H1 (cell line): ENCODE measurements at regions not wholly inside any gene's neighbourhood (a gene's known extent, or its start where the extent isn't known, plus 50 kb on each side); places are given as distances from the start of the nearest gene placed in this dataset.

Experiments used
- CTCF ChIA-PET: fragments of 300-600 bp; sonication (Branson Sonifier 250); formaldehyde crosslinking; loops from one replicate; lab custom pipeline; 2021; ENCODE audit not compliant: partially characterized antibody; lab: Charles Lee
- POLR2A ChIA-PET: fragments of 300-600 bp; sonication (Branson Sonifier 250); formaldehyde crosslinking; loops from one replicate; lab custom pipeline; 2021; ENCODE audit warnings: inconsistent platforms; ENCODE audit not compliant: partially characterized antibody; lab: Charles Lee
- DNase-seq, 2 experiments: peaks; one replicate each; pipeline versions ENCODE4 v3.0.0 to v3.0.0-alpha.2; 2010 to 2022; ENCODE audit warnings: low spot score in 2 of 2, low read depth in 1 of 2, mixed read lengths in 1 of 2
- FAIRE-seq: peaks from 2 replicates; lab custom pipeline; 2011; peaks lifted over from hg19 to GRCh38; lab: Jason Lieb, UNC
- H2AFZ ChIP-seq: 2 replicates; pipeline ENCODE4 v1.8.1; 2012; ENCODE audit warnings: low read length, inconsistent platforms
- H2AK5ac ChIP-seq: 2 replicates; pipeline ENCODE4 v1.6.1; 2013; ENCODE audit warnings: low read depth, low read length
- H2BK120ac ChIP-seq: replicated peaks from 2 replicates; pipeline ENCODE3; 2013; ENCODE audit warnings: low read depth, low read length, inconsistent platforms
- H2BK12ac ChIP-seq: 2 replicates; pipeline ENCODE4 v1.6.1; 2013; ENCODE audit warnings: low read depth, low read length
- H2BK15ac ChIP-seq: 2 replicates; pipeline ENCODE4 v1.6.1; 2013; ENCODE audit warnings: low read length
- H2BK20ac ChIP-seq: 2 replicates; pipeline ENCODE4 v1.6.1; 2013; ENCODE audit warnings: low read length
- H2BK5ac ChIP-seq: 2 replicates; pipeline ENCODE4 v1.6.1; 2013; ENCODE audit warnings: low read depth, low read length
- H3K14ac ChIP-seq: 2 replicates; pipeline ENCODE4 v1.6.1; 2013; ENCODE audit warnings: inconsistent platforms; ENCODE audit not compliant: insufficient read length
- H3K18ac ChIP-seq: 2 replicates; pipeline ENCODE4 v1.6.1; 2013; ENCODE audit warnings: low read length; ENCODE audit errors: extremely low read depth
- H3K23ac ChIP-seq: 2 replicates; pipeline ENCODE4 v1.6.1; 2013; ENCODE audit warnings: inconsistent platforms; ENCODE audit not compliant: insufficient read length
- H3K23me2 ChIP-seq: 2 replicates; pipeline ENCODE4 v1.6.1; 2013; ENCODE audit warnings: low read depth, low read length
- H3K27ac ChIP-seq: 2 replicates; pipeline ENCODE4 v1.6.1; 2011; ENCODE audit warnings: low read depth, low read length, inconsistent platforms
- H3K27me3 ChIP-seq, 4 experiments: replicated peaks in 1 of 4; 1 replicate in 1 of 4; 2 replicates in 3 of 4; pipeline versions ENCODE4 v1.6.1 to v1.8.1; 2011 to 2013; ENCODE audit warnings: low read length in 3 of 4, mild to moderate bottlenecking in 3 of 4, inconsistent platforms in 2 of 4, mixed read lengths in 2 of 4, moderate library complexity in 1 of 4; ENCODE audit not compliant: control insufficient read depth in 3 of 4, insufficient read depth in 3 of 4; ENCODE audit errors: extremely low read depth in 1 of 4
- H3K36me3 ChIP-seq, 4 experiments: 2 replicates each; pipeline versions ENCODE4 v1.6.1 to v1.8.1; 2011 to 2013; ENCODE audit warnings: mild to moderate bottlenecking in 4 of 4, low read length in 3 of 4, moderate library complexity in 2 of 4, control low read depth in 1 of 4, inconsistent platforms in 1 of 4; ENCODE audit not compliant: insufficient read depth in 4 of 4, control insufficient read depth in 2 of 4
- H3K4ac ChIP-seq: replicated peaks from 2 replicates; pipeline ENCODE3; 2013; ENCODE audit warnings: low read length, low read depth, mixed read lengths, inconsistent platforms; ENCODE audit not compliant: insufficient read length
- H3K4me1 ChIP-seq, 4 experiments: replicated peaks in 1 of 4; 1 replicate in 1 of 4; 2 replicates in 3 of 4; pipeline versions ENCODE4 v1.6.1 to v1.8.1; 2011 to 2013; ENCODE audit warnings: low read length in 3 of 4, inconsistent platforms in 2 of 4, mixed read lengths in 1 of 4; ENCODE audit not compliant: insufficient read depth in 4 of 4, control insufficient read depth in 3 of 4
- H3K4me2 ChIP-seq, 2 experiments: 2 replicates each; pipeline versions ENCODE4 v1.6.1 to v1.8.1; 2011 to 2013; ENCODE audit warnings: low read depth in 2 of 2, low read length in 2 of 2, control low read depth in 1 of 2, inconsistent platforms in 1 of 2, mild to moderate bottlenecking in 1 of 2; ENCODE audit not compliant: insufficient read depth in 1 of 2
- H3K4me3 ChIP-seq, 4 experiments: fragments of 200-600, 300-600 bp in 1 of 4; sonication (generic), shearing (Covaris generic), sonication (Bioruptor Twin) in 1 of 4; 2 replicates each; pipeline versions ENCODE4 v1.5.1 to v1.8.1; 2011 to 2016; ENCODE audit warnings: low read length in 4 of 4, low read depth in 3 of 4, control low read depth in 2 of 4, inconsistent platforms in 2 of 4, mild to moderate bottlenecking in 2 of 4, mixed read lengths in 1 of 4, moderate library complexity in 1 of 4; ENCODE audit not compliant: insufficient read depth in 2 of 4; ENCODE audit errors: extremely low read depth in 1 of 4
- H3K56ac ChIP-seq: replicated peaks from 2 replicates; pipeline ENCODE3; 2013; ENCODE audit warnings: low read depth, mild to moderate bottlenecking, mixed read lengths, low read length, inconsistent platforms; ENCODE audit not compliant: insufficient read length
- H3K79me1 ChIP-seq: 2 replicates; pipeline ENCODE4 v1.6.1; 2013; ENCODE audit warnings: low read depth, low read length, control low read depth
- H3K79me2 ChIP-seq, 2 experiments: 2 replicates each; pipeline versions ENCODE4 v1.6.1 to v1.8.1; 2012 to 2013; ENCODE audit warnings: low read length in 2 of 2, mild to moderate bottlenecking in 2 of 2, inconsistent platforms in 1 of 2; ENCODE audit not compliant: insufficient read depth in 2 of 2, control insufficient read depth in 1 of 2
- H3K9ac ChIP-seq, 4 experiments: replicated peaks in 1 of 4; 1 replicate in 1 of 4; 2 replicates in 3 of 4; pipeline versions ENCODE4 v1.6.1 to v1.8.1; 2011 to 2013; ENCODE audit warnings: low read depth in 3 of 4, low read length in 3 of 4, control low read depth in 2 of 4, mild to moderate bottlenecking in 2 of 4, moderate library complexity in 2 of 4, inconsistent platforms in 1 of 4; ENCODE audit errors: extremely low read depth in 1 of 4
- H3K9me3 ChIP-seq, 2 experiments: 2 replicates each; pipeline versions ENCODE4 v1.6.1 to v1.8.1; 2012 to 2013; ENCODE audit warnings: mild to moderate bottlenecking in 2 of 2, moderate library complexity in 2 of 2, control low read depth in 1 of 2, inconsistent platforms in 1 of 2, low read depth in 1 of 2, low read length in 1 of 2, mixed read lengths in 1 of 2; ENCODE audit not compliant: insufficient read depth in 2 of 2
- H4K20me1 ChIP-seq, 2 experiments: replicated peaks in 1 of 2; 2 replicates each; pipeline versions ENCODE3 to v1.8.1; 2011 to 2013; ENCODE audit warnings: inconsistent platforms in 2 of 2, low read length in 2 of 2, mild to moderate bottlenecking in 1 of 2; ENCODE audit not compliant: insufficient read depth in 2 of 2, control insufficient read depth in 1 of 2
- H4K5ac ChIP-seq: 2 replicates; pipeline ENCODE4 v1.6.1; 2013; ENCODE audit warnings: low read length, low read depth, mixed read lengths, inconsistent platforms; ENCODE audit not compliant: insufficient read length
- H4K8ac ChIP-seq: 2 replicates; pipeline ENCODE4 v1.8.0; 2013; ENCODE audit warnings: mild to moderate bottlenecking, moderate library complexity, low read length, inconsistent platforms; ENCODE audit not compliant: insufficient read depth; ENCODE audit errors: extremely low read depth
- H4K91ac ChIP-seq: replicated peaks from 2 replicates; pipeline ENCODE3; 2013; ENCODE audit warnings: low read length, mixed read lengths, inconsistent platforms; ENCODE audit not compliant: insufficient read length
- BACH1 ChIP-seq: IDR thresholded peaks from 2 replicates; pipeline ENCODE4 v1.6.1; 2012; ENCODE audit warnings: low read length, improper control_type of control experiment
- BCL11A ChIP-seq, 2 experiments: IDR thresholded peaks; one replicate each; pipeline ENCODE4 v1.6.1; 2011; ENCODE audit warnings: low read depth in 2 of 2, low read length in 2 of 2, mild to moderate bottlenecking in 2 of 2
- CTBP2 ChIP-seq: IDR thresholded peaks from 2 replicates; pipeline ENCODE4 v1.7.0; 2011; ENCODE audit warnings: borderline replicate concordance, mild to moderate bottlenecking, moderate library complexity, mixed read lengths, low read length; ENCODE audit not compliant: insufficient read depth, insufficient read length
- FOSL1 ChIP-seq: IDR thresholded peaks from 2 replicates; pipeline ENCODE4 v1.6.1; 2011; ENCODE audit warnings: mild to moderate bottlenecking, low read depth, low read length, moderate library complexity; ENCODE audit not compliant: insufficient read depth
- GTF2F1 ChIP-seq: IDR thresholded peaks from 2 replicates; pipeline ENCODE4 v1.6.1; 2012; ENCODE audit warnings: low read depth, low read length, improper control_type of control experiment, borderline replicate concordance
- NRF1 ChIP-seq: IDR thresholded peaks from 2 replicates; pipeline ENCODE4 v1.6.1; 2011; ENCODE audit warnings: mild to moderate bottlenecking, low read depth, low read length, improper control_type of control experiment
- POLR2A ChIP-seq, 2 experiments: IDR thresholded peaks; 1 replicate in 1 of 2; 2 replicates in 1 of 2; pipeline ENCODE4 v1.6.1; 2011; ENCODE audit warnings: low read depth in 2 of 2, low read length in 2 of 2, mild to moderate bottlenecking in 2 of 2; ENCODE audit errors: control extremely low read depth in 1 of 2
- POU5F1 ChIP-seq: IDR thresholded peaks from 2 replicates; pipeline ENCODE4 v1.6.1; 2011; ENCODE audit warnings: low read depth, mild to moderate bottlenecking, low read length, moderate library complexity
- SIN3A ChIP-seq, 2 experiments: IDR thresholded peaks in 1 of 2; conservative IDR thresholded peaks in 1 of 2; 2 replicates each; pipeline ENCODE4 v1.6.1; 2011 to 2012; ENCODE audit warnings: low read length in 2 of 2, improper control_type of control experiment in 1 of 2, low read depth in 1 of 2, mild to moderate bottlenecking in 1 of 2
- SP4 ChIP-seq: IDR thresholded peaks from 2 replicates; pipeline ENCODE4 v1.6.1; 2012; ENCODE audit warnings: low read length, inconsistent platforms
- SRF ChIP-seq: IDR thresholded peaks from 2 replicates; pipeline ENCODE4 v1.6.1; 2011; ENCODE audit warnings: mild to moderate bottlenecking, low read depth, low read length, moderate library complexity
- TAF1 ChIP-seq: IDR thresholded peaks from 2 replicates; pipeline ENCODE4 v1.6.1; 2011; ENCODE audit warnings: mild to moderate bottlenecking, low read depth, low read length
- TAF7 ChIP-seq: optimal IDR thresholded peaks from 2 replicates; pipeline ENCODE3; 2011; ENCODE audit warnings: low read depth, mild to moderate bottlenecking, inconsistent platforms, low read length, moderate library complexity, borderline replicate concordance
- YY1 ChIP-seq: IDR thresholded peaks from 2 replicates; pipeline ENCODE4 v1.6.1; 2011; ENCODE audit warnings: low read depth, mild to moderate bottlenecking, low read length
- WGBS, 2 experiments: shearing (Covaris generic) in 1 of 2; methylation state at CpG; one replicate each; pipeline versions ENCODE4 v1.1.6 to v1.1.7; 2013 to 2015; ENCODE audit warnings: low lambda C conversion rate in 2 of 2, mixed read lengths in 2 of 2, inconsistent platforms in 1 of 2, low coverage in 1 of 2, missing lambda C conversion rate in 1 of 2; ENCODE audit not compliant: insufficient replicate concordance in 2 of 2, insufficient coverage in 1 of 2, insufficient read length in 1 of 2; ENCODE audit errors: extremely low coverage in 1 of 2, missing lambda C conversion rate in 1 of 2; 5-methylcytosine and 5-hydroxymethylcytosine counted together
- TF ChIP-seq, protein P1 (sequence below): IDR thresholded peaks from 2 replicates; pipeline ENCODE4 v1.6.1; 2011; ENCODE audit warnings: low read length, improper control_type of control experiment

DNA sequence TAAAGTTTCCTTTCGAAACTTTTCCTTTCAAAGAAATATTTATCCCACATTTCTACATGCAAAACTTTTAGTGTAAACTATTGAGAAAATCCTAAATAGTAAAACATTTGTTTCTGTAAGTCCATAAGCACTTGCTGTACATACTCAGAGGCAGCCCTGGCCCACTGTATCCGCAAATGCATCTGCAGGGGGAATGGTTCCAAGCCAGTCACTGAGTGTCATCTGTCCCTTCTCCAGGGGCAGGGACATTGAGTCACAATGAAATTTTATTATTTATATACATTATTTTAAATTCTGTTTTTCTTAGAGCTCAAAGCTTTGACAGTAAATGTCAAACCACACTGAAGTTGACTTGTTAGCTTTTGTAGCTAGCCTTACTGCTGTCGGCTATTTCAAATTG, 367.2 kb downstream of the MTX2 start:
- no peak overlapping the region for H4K91ac ChIP-seq
- ChIA-PET POLR2A (no interaction called here), CTCF (interaction anchor here (1.1 to 13.2 kb wide), 16 partner anchors 11 to 525 kb away, joined by 3 to 119 read pairs (median 4); no protein-coding TSS in a partner anchor)
- peaks cover 3% of the 10 kb centered on the region; the same call in 1 of the 2 replicates for H3K23me2 ChIP-seq
- no peaks in the 10 kb centered on the region for H3K36me3 ChIP-seq
- H2BK12ac ChIP-seq = no peak overlapping the region
- no peaks in the 10 kb centered on the region for H3K79me1 ChIP-seq
- whole genome bisulfite sequencing, 2 experiments = 81% methylated on average over 3 of the region's 3 CpGs; no CpG with 5 or more reads in 1 of the 2 experiments
- no peaks in the 10 kb centered on the region for H3K79me2 ChIP-seq
- no peak overlapping the region for H3K4me3 ChIP-seq
- H3K9ac ChIP-seq = no peak overlapping the region
- no peak overlapping the region for H4K8ac ChIP-seq
- no peak overlapping the region for H3K23ac ChIP-seq
- FAIRE-seq = no peak
- no peak overlapping the region for H3K18ac ChIP-seq
- no peak overlapping the region for H3K14ac ChIP-seq
- no peak overlapping the region for H2BK15ac ChIP-seq
- no peak overlapping the region; a peak in 1 of 4 replicates for H3K4me2 ChIP-seq
- H2BK5ac ChIP-seq = no peak overlapping the region
- H3K56ac ChIP-seq = no peak overlapping the region
- no peak overlapping the region for H2BK120ac ChIP-seq
- H2AFZ ChIP-seq = no peak overlapping the region
- H3K9me3 ChIP-seq = no peaks in the 10 kb centered on the region
- DNase-seq = no peak
- H4K5ac ChIP-seq = no peak overlapping the region
- H3K27me3 ChIP-seq = peaks cover 12 to 35% (median 20%) of the 10 kb centered on the region in 4 experiments
- no peak overlapping the region for H3K4ac ChIP-seq
- H2AK5ac ChIP-seq = no peak overlapping the region
- H3K27ac ChIP-seq = no peak overlapping the region
- no peak overlapping the region for H2BK20ac ChIP-seq
- H3K4me1 ChIP-seq = peaks cover 0 to 5% (median 0%) of the 10 kb centered on the region in 4 experiments; a peak in 2 of 7 replicates
- no peaks in the 10 kb centered on the region for H4K20me1 ChIP-seq
- no peak for TF ChIP-seq BACH1
- TF ChIP-seq TAF1 = no peak
- TF ChIP-seq BCL11A (IDR thresholded peaks at IDR 0.05; ENCODE audit: low read depth in 2 of 2, low read length in 2 of 2) = no peak
- no peak for TF ChIP-seq GTF2F1
- no peak for TF ChIP-seq SRF
- TF ChIP-seq TAF7 = no peak
- no peak for TF ChIP-seq SP4
- TF ChIP-seq POU5F1 = no peak
- TF ChIP-seq YY1 = no peak
- TF ChIP-seq CTBP2 = no peak
- no peak for TF ChIP-seq FOSL1
- TF ChIP-seq POLR2A (IDR thresholded peaks at IDR 0.05; ENCODE audit: control extremely low read depth in 1 of 2, low read depth in 2 of 2, low read length in 2 of 2) = no peak
- TF ChIP-seq, protein P1, sequence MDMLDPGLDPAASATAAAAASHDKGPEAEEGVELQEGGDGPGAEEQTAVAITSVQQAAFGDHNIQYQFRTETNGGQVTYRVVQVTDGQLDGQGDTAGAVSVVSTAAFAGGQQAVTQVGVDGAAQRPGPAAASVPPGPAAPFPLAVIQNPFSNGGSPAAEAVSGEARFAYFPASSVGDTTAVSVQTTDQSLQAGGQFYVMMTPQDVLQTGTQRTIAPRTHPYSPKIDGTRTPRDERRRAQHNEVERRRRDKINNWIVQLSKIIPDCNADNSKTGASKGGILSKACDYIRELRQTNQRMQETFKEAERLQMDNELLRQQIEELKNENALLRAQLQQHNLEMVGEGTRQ = no peak
- TF ChIP-seq SIN3A (conservative IDR thresholded peaks at IDR 0.05 in 1 of 2, IDR thresholded peaks at IDR 0.05 in 1 of 2; ENCODE audit: low read depth in 1 of 2, low read length in 2 of 2) = no peak
- no peak for TF ChIP-seq NRF1
